Tibial nerve (tissue), 4 donors: ENCODE measurements at regions not wholly inside any gene's neighbourhood (a gene's known extent, or its start where the extent isn't known, plus 50 kb on each side); places are given as distances from the start of the nearest gene placed in this dataset.

ENCODE experiments used
- DNase-seq, 2 donors: peaks; one replicate each; pipeline ENCODE4 v3.0.0-alpha.2; 2019; ENCODE audit warnings: low spot score in 2 of 2
- H3K27ac ChIP-seq, 4 donors: fragments of 200-600 bp; sonication (generic) in 3 of 4; one replicate each; pipeline ENCODE4 v1.5.1; 2017 to 2019; ENCODE audit warnings: mild to moderate bottlenecking in 1 of 4
- H3K27me3 ChIP-seq, 2 donors: fragments of 200-600 bp; sonication (generic) in 1 of 2; one replicate each; pipeline versions ENCODE4 v1.5.1 to v1.6.0; 2017 to 2019
- H3K36me3 ChIP-seq, 3 donors: fragments of 200-600 bp; sonication (generic); one replicate each; pipeline ENCODE4 v1.5.1; 2018 to 2019
- H3K4me1 ChIP-seq, 4 donors: fragments of 200-600 bp; sonication (generic) in 3 of 4; one replicate each; pipeline ENCODE4 v1.5.1; 2017 to 2019
- H3K4me3 ChIP-seq, 4 donors: fragments of 200-600 bp; sonication (generic) in 3 of 4; one replicate each; pipeline ENCODE4 v1.5.1; 2017 to 2019; ENCODE audit warnings: mild to moderate bottlenecking in 1 of 4, moderate library complexity in 1 of 4
- H3K9me3 ChIP-seq, 4 donors: fragments of 200-600 bp; sonication (generic) in 3 of 4; one replicate each; pipeline ENCODE4 v1.5.1; 2017 to 2019
- CTCF ChIP-seq, 5 experiments: fragments of 200-600 bp in 3 of 5; fragments of 450-650 bp in 2 of 5; sonication (generic) in 3 of 5; IDR thresholded peaks; one replicate each; pipeline ENCODE4 v1.5.1; 2016 to 2019; ENCODE audit warnings: antibody characterized with exemption in 5 of 5, mild to moderate bottlenecking in 3 of 5, moderate library complexity in 2 of 5
- EP300 ChIP-seq, 2 donors: sonication (generic); formaldehyde crosslinking; IDR thresholded peaks; one replicate each; pipeline ENCODE4 v1.6.1; 2017; ENCODE audit warnings: antibody characterized with exemption in 2 of 2, mild to moderate bottlenecking in 1 of 2
- POLR2A ChIP-seq, 2 donors: fragments of 450-650 bp; IDR thresholded peaks; one replicate each; pipeline ENCODE4 v1.6.1; 2017; ENCODE audit warnings: antibody characterized with exemption in 2 of 2, mild to moderate bottlenecking in 2 of 2, moderate library complexity in 2 of 2
- WGBS, 2 donors: methylation state at CpG; one replicate each; pipeline ENCODE4 v1.1.5; 2018; 5-methylcytosine and 5-hydroxymethylcytosine counted together

- WGBS, 2 donors, result 55 to 58% methylated on average over 3 of the region's 3 CpGs
- no peaks in the 10 kb centered on the region for H3K9me3 ChIP-seq
- no peak for TF ChIP-seq POLR2A (IDR thresholded peaks at IDR 0.05)
- no peak for TF ChIP-seq CTCF (IDR thresholded peaks at IDR 0.05)
- TF ChIP-seq EP300 (IDR thresholded peaks at IDR 0.05), result no peak
- no peak overlapping the region for H3K4me3 ChIP-seq
- peaks cover 0 to under 1% (median 0%) of the 10 kb centered on the region in 4 donors for H3K4me1 ChIP-seq
- DNase-seq, result no peak
- no peak overlapping the region for H3K27ac ChIP-seq
- H3K36me3 ChIP-seq, result no peaks in the 10 kb centered on the region
- no peaks in the 10 kb centered on the region for H3K27me3 ChIP-seq
Observed at GRCh38 chr11:72525466-72525865, 91.1 kb upstream of the CLPB start.

GRCh38 chr11:72524711-72525110 lies 90.4 kb upstream of the CLPB start:
- Histone ChIP-seq H3K9me3 (no peaks in the 10 kb centered on the region), H3K4me3 (no peak overlapping the region), H3K27ac (no peak overlapping the region), H3K36me3 (no peaks in the 10 kb centered on the region), H3K27me3 (no peaks in the 10 kb centered on the region), H3K4me1 (peaks cover 0 to 8% (median 0%) of the 10 kb centered on the region in 4 donors)
- DNase-seq, result no peak
- WGBS, 2 donors, result 100% methylated on average over 2 of the region's 2 CpGs
- no peak for TF ChIP-seq POLR2A (IDR thresholded peaks at IDR 0.05)
- no peak for TF ChIP-seq EP300 (IDR thresholded peaks at IDR 0.05)
- no peak for TF ChIP-seq CTCF (IDR thresholded peaks at IDR 0.05)

- H3K27me3 ChIP-seq, result no peaks in the 10 kb centered on the region
- no peaks in the 10 kb centered on the region for H3K36me3 ChIP-seq
- no peak for DNase-seq
- no peak overlapping the region for H3K4me3 ChIP-seq
- no peak overlapping the region for H3K27ac ChIP-seq
- H3K4me1 ChIP-seq, result peaks cover 0 to 11% (median 0%) of the 10 kb centered on the region in 4 donors
- TF ChIP-seq CTCF (IDR thresholded peaks at IDR 0.05), result no peak
- TF ChIP-seq POLR2A (IDR thresholded peaks at IDR 0.05), result no peak
- no peak for TF ChIP-seq EP300 (IDR thresholded peaks at IDR 0.05)
- 85 to 95% methylated on average over 2 of the region's 2 CpGs for WGBS, 2 donors
- H3K9me3 ChIP-seq, result no peaks in the 10 kb centered on the region
Observed at GRCh38 chr11:72523991-72524390, 89.7 kb upstream of the CLPB start.

- Histone ChIP-seq H3K4me1 (peaks cover 0 to 11% (median 0%) of the 10 kb centered on the region in 4 donors), H3K4me3 (no peak overlapping the region), H3K27ac (no peak overlapping the region), H3K9me3 (no peaks in the 10 kb centered on the region), H3K27me3 (no peaks in the 10 kb centered on the region), H3K36me3 (no peaks in the 10 kb centered on the region)
- no peak for DNase-seq
- WGBS, 2 donors, result 79 to 81% methylated on average over 6 of the region's 6 CpGs
- TF ChIP-seq CTCF (IDR thresholded peaks at IDR 0.05) (no peak), POLR2A (IDR thresholded peaks at IDR 0.05) (no peak), EP300 (IDR thresholded peaks at IDR 0.05) (no peak)
Observed at GRCh38 chr11:72522186-72522585, 87.9 kb upstream of the CLPB start.

GRCh38 chr11:72521664-72522063 lies 87.3 kb upstream of the CLPB start:
- TF ChIP-seq POLR2A (IDR thresholded peaks at IDR 0.05), result no peak
- no peak for TF ChIP-seq CTCF (IDR thresholded peaks at IDR 0.05)
- no peak for TF ChIP-seq EP300 (IDR thresholded peaks at IDR 0.05)
- Histone ChIP-seq H3K4me1 (peaks cover 0 to 11% (median 0%) of the 10 kb centered on the region in 4 donors), H3K36me3 (no peaks in the 10 kb centered on the region), H3K9me3 (no peaks in the 10 kb centered on the region), H3K27me3 (no peaks in the 10 kb centered on the region), H3K27ac (no peak overlapping the region), H3K4me3 (no peak overlapping the region)
- DNase-seq, result no peak
- 94 to 95% methylated on average over 1 of the region's 1 CpG for WGBS, 2 donors
